PC-3 (cell line): ENCODE measurements at regions not wholly inside any gene's neighbourhood (a gene's known extent, or its start where the extent isn't known, plus 50 kb on each side); places are given as distances from the start of the nearest gene placed in this dataset.

ENCODE experiments used
- ATAC-seq: fragments of 200-7000 bp; cut with Tn5 transposase; 2 replicates; pipeline ENCODE4 v1.9.1; 2020; ENCODE audit warnings: mild to moderate bottlenecking, moderate library complexity
- BruUV-seq: library from RNA; stranded (reverse); fragments of 400-500 nt; replicated peaks from 2 replicates; lab custom pipeline; 2021; lab: Mats Ljungman, UMichigan
- CTCF ChIA-PET: fragments of 300-600 bp; sonication (Branson Sonifier 250); formaldehyde crosslinking; loops from one replicate; lab custom pipeline; 2022; ENCODE audit warnings: antibody characterized with exemption; lab: Charles Lee
- POLR2A ChIA-PET: fragments of 300-600 bp; sonication (Branson Sonifier 250); formaldehyde crosslinking; loops from one replicate; lab custom pipeline; 2022; ENCODE audit warnings: antibody characterized with exemption; ENCODE audit not compliant: unreplicated experiment; lab: Charles Lee
- DNase-seq: peaks from one replicate; pipeline ENCODE4 v3.0.0-alpha.2; 2015
- H2AFZ ChIP-seq: fragments of 300-600 bp; sonication (generic); 2 replicates; pipeline ENCODE4 v1.6.0; 2016; ENCODE audit warnings: antibody characterized with exemption, low read length
- H3F3A ChIP-seq: fragments of 300-600 bp; sonication (generic); one replicate; pipeline ENCODE4 v1.6.0; 2017; ENCODE audit warnings: antibody characterized with exemption, low read length, control low read depth, mild to moderate bottlenecking; ENCODE audit not compliant: unreplicated experiment
- H3K27ac ChIP-seq: fragments of 300-600 bp; sonication (generic); 2 replicates; pipeline ENCODE4 v1.5.1; 2016; ENCODE audit warnings: mild to moderate bottlenecking, low read length
- H3K27me3 ChIP-seq: fragments of 300-600 bp; sonication (generic); 2 replicates; pipeline ENCODE4 v1.6.1; 2016; ENCODE audit warnings: low read length, mixed read lengths
- H3K36me3 ChIP-seq: fragments of 300-600 bp; sonication (generic); 2 replicates; pipeline ENCODE4 v1.6.1; 2016; ENCODE audit warnings: low read depth, mixed run types, low read length, mixed read lengths
- H3K4me1 ChIP-seq: fragments of 300-600 bp; sonication (generic); 2 replicates; pipeline ENCODE4 v1.5.1; 2016; ENCODE audit warnings: low read length; ENCODE audit not compliant: insufficient read depth
- H3K4me2 ChIP-seq: fragments of 300-600 bp; sonication (generic); 2 replicates; pipeline ENCODE4 v1.6.0; 2016; ENCODE audit warnings: low read length
- H3K4me3 ChIP-seq: fragments of 300-600 bp; sonication (generic); 2 replicates; pipeline ENCODE4 v1.5.1; 2016; ENCODE audit warnings: mild to moderate bottlenecking, low read length, mixed read lengths
- H3K79me2 ChIP-seq: fragments of 300-600 bp; sonication (generic); 2 replicates; pipeline ENCODE4 v1.6.1; 2017; ENCODE audit warnings: low read length, mixed read lengths
- H3K9ac ChIP-seq: fragments of 300-600 bp; sonication (generic); 2 replicates; pipeline ENCODE4 v1.6.0; 2016; ENCODE audit warnings: mild to moderate bottlenecking, low read length
- H3K9me2 ChIP-seq: fragments of 300-600 bp; sonication (generic); replicated peaks from 2 replicates; pipeline ENCODE4 v1.6.1; 2016; ENCODE audit warnings: mixed run types, low read length, mixed read lengths
- H3K9me3 ChIP-seq: fragments of 300-600 bp; sonication (generic); 2 replicates; pipeline ENCODE4 v1.6.1; 2016; ENCODE audit warnings: low read length, mixed read lengths
- H4K20me1 ChIP-seq: fragments of 300-600 bp; sonication (generic); 2 replicates; pipeline ENCODE4 v1.6.1; 2016; ENCODE audit warnings: low read length, mixed read lengths
- CTCF ChIP-seq: fragments of 300-600 bp; sonication (generic); conservative IDR thresholded peaks from 2 replicates; pipeline ENCODE4 v1.5.1; 2017; ENCODE audit warnings: antibody characterized with exemption, low read depth, mild to moderate bottlenecking, low read length
- EZH2 ChIP-seq: fragments of 300-600 bp; sonication (generic); IDR thresholded peaks from one replicate; pipeline ENCODE4 v1.6.1; 2017; ENCODE audit warnings: antibody characterized with exemption, mild to moderate bottlenecking, low read length; ENCODE audit not compliant: unreplicated experiment
- EZH2phosphoT487 ChIP-seq: fragments of 300-600 bp; sonication (generic); IDR thresholded peaks from 2 replicates; pipeline ENCODE4 v1.6.1; 2018; ENCODE audit warnings: mild to moderate bottlenecking, antibody characterized with exemption, low read length, borderline replicate concordance
- intact Hi-C: fragments of 100-400 bp; cut with micrococcal nuclease; formaldehyde crosslinking; loops from 2 replicates; pipeline ENCODE4 v1.9.0; 2023

- no peak for TF ChIP-seq EZH2phosphoT487
- no peak for TF ChIP-seq EZH2
- TF ChIP-seq CTCF, result no peak
- Histone ChIP-seq H4K20me1 (no peaks in the 10 kb centered on the region), H3K79me2 (no peaks in the 10 kb centered on the region), H3K9me2 (no peaks in the 10 kb centered on the region), H3K4me3 (peak overlapping the region; percentile 47; the same call in 1 of the 2 replicates), H3K27me3 (no peaks in the 10 kb centered on the region), H3K9me3 (no peaks in the 10 kb centered on the region), H2AFZ (peak overlapping the region; percentile 54), H3K9ac (peak overlapping the region; percentile 73), H3F3A (peaks cover 7% of the 10 kb centered on the region), H3K4me1 (peaks cover 33% of the 10 kb centered on the region), H3K27ac (peak overlapping the region; percentile 98), H3K36me3 (no peaks in the 10 kb centered on the region), H3K4me2 (peak overlapping the region; percentile 79)
- DNase-seq, result no peak
- intact Hi-C loops, result loop anchor here (1.0 kb wide), 1 partner anchor 30 kb away; no protein-coding TSS in a partner anchor
- BruUV-seq, result no TSS peak
- ATAC-seq, result no peak
- POLR2A ChIA-PET, result interaction anchor here (0.6 kb wide), 1 partner anchor 221 kb away, joined by 34 read pairs; the partner anchor contains the start of gene MSX2
- CTCF ChIA-PET, result no interaction called here
Measured at GRCh38 chr5:174503086-174503460, 221.3 kb upstream of the MSX2 start.

- DNase-seq (peak; percentile 92), ATAC-seq (peak; percentile 82)
- H3K4me3 ChIP-seq, result peak overlapping the region; percentile 50
- peak overlapping the region; percentile 54 for H2AFZ ChIP-seq
- peak overlapping the region; percentile 98 for H3K27ac ChIP-seq
- no peaks in the 10 kb centered on the region for H4K20me1 ChIP-seq
- no peaks in the 10 kb centered on the region for H3K27me3 ChIP-seq
- no peaks in the 10 kb centered on the region for H3K79me2 ChIP-seq
- H3K9me2 ChIP-seq, result no peaks in the 10 kb centered on the region
- H3K9me3 ChIP-seq, result no peaks in the 10 kb centered on the region
- no peak for TF ChIP-seq CTCF
- H3K4me2 ChIP-seq, result peak overlapping the region; percentile 81
- peaks cover 7% of the 10 kb centered on the region for H3F3A ChIP-seq
- ChIA-PET CTCF (no interaction called here), POLR2A (interaction anchor here (0.6 kb wide), 1 partner anchor 221 kb away, joined by 34 read pairs; the partner anchor contains the start of gene MSX2)
- intact Hi-C loops, result loop anchor here (1.0 kb wide), 1 partner anchor 30 kb away; no protein-coding TSS in a partner anchor
- H3K9ac ChIP-seq, result peak overlapping the region; percentile 73
- no peaks in the 10 kb centered on the region for H3K36me3 ChIP-seq
- peaks cover 33% of the 10 kb centered on the region for H3K4me1 ChIP-seq
- BruUV-seq, result TSS peak; percentile 80
Measured at GRCh38 chr5:174503461-174504265, 220.7 kb upstream of the MSX2 start.

- peaks cover 7% of the 10 kb centered on the region for H3F3A ChIP-seq
- DNase-seq (peak; percentile 46), ATAC-seq (peak; percentile 32)
- no peaks in the 10 kb centered on the region for H3K9me3 ChIP-seq
- TSS peak; percentile 88 for BruUV-seq
- H3K4me2 ChIP-seq, result peak overlapping the region; percentile 81
- POLR2A ChIA-PET, result no interaction called here
- CTCF ChIA-PET, result no interaction called here
- no peak for TF ChIP-seq CTCF
- no peak for TF ChIP-seq EZH2
- no peak for TF ChIP-seq EZH2phosphoT487
- H3K4me3 ChIP-seq, result peak overlapping the region; percentile 50
- peaks cover 33% of the 10 kb centered on the region for H3K4me1 ChIP-seq
- H3K79me2 ChIP-seq, result no peaks in the 10 kb centered on the region
- H2AFZ ChIP-seq, result no peak overlapping the region
- intact Hi-C loops, result no loop called here
- H4K20me1 ChIP-seq, result no peaks in the 10 kb centered on the region
- H3K36me3 ChIP-seq, result no peaks in the 10 kb centered on the region
- no peaks in the 10 kb centered on the region for H3K9me2 ChIP-seq
- peak overlapping the region; percentile 73 for H3K9ac ChIP-seq
- H3K27ac ChIP-seq, result peak overlapping the region; percentile 98
- no peaks in the 10 kb centered on the region for H3K27me3 ChIP-seq
Measured at GRCh38 chr5:174504266-174504726, 220.1 kb upstream of the MSX2 start.
